MM.1S (cell line): ENCODE measurements at regions not wholly inside any gene's neighbourhood (a gene's known extent, or its start where the extent isn't known, plus 50 kb on each side); places are given as distances from the start of the nearest gene placed in this dataset.

Experiments
- DNase-seq: peaks from one replicate; pipeline ENCODE4 v3.0.0-alpha.2; 2015
- H2AFZ ChIP-seq: fragments of 300-600 bp; sonication (generic); 2 replicates; pipeline ENCODE4 v1.6.0; 2016; ENCODE audit warnings: antibody characterized with exemption, low read length
- H3F3A ChIP-seq: fragments of 300-600 bp; sonication (generic); 2 replicates; pipeline ENCODE4 v1.6.1; 2016; ENCODE audit warnings: mild to moderate bottlenecking, antibody characterized with exemption, low read length, moderate library complexity, mixed read lengths; ENCODE audit not compliant: insufficient read depth
- H3K27ac ChIP-seq: fragments of 300-600 bp; sonication (generic); 2 replicates; pipeline ENCODE4 v1.5.1; 2016; ENCODE audit warnings: mild to moderate bottlenecking, low read length
- H3K27me3 ChIP-seq: fragments of 300-600 bp; sonication (generic); replicated peaks from 2 replicates; pipeline ENCODE4 v1.6.0; 2016; ENCODE audit warnings: low read length; ENCODE audit not compliant: insufficient read depth
- H3K36me3 ChIP-seq: fragments of 300-600 bp; sonication (generic); replicated peaks from 2 replicates; pipeline ENCODE4 v1.6.1; 2016; ENCODE audit warnings: mild to moderate bottlenecking, low read length, mixed read lengths; ENCODE audit not compliant: insufficient read depth
- H3K4me1 ChIP-seq: fragments of 300-600 bp; sonication (generic); 2 replicates; pipeline ENCODE4 v1.6.1; 2016; ENCODE audit warnings: low read length, mixed read lengths
- H3K4me2 ChIP-seq: fragments of 300-600 bp; sonication (generic); 2 replicates; pipeline ENCODE4 v1.6.0; 2016; ENCODE audit warnings: low read depth, low read length
- H3K4me3 ChIP-seq: fragments of 300-600 bp; sonication (generic); 2 replicates; pipeline ENCODE4 v1.5.1; 2016; ENCODE audit warnings: low read length, mixed read lengths
- H3K79me2 ChIP-seq: fragments of 300-600 bp; sonication (generic); 2 replicates; pipeline ENCODE4 v1.6.1; 2016; ENCODE audit warnings: mixed run types, low read length, mixed read lengths
- H3K9ac ChIP-seq: fragments of 300-600 bp; sonication (generic); 2 replicates; pipeline ENCODE4 v1.6.1; 2016; ENCODE audit warnings: low read length, mixed read lengths
- H3K9me2 ChIP-seq: fragments of 300-600 bp; sonication (generic); replicated peaks from 2 replicates; pipeline ENCODE4 v1.6.1; 2016; ENCODE audit warnings: mild to moderate bottlenecking, low read length, mixed read lengths; ENCODE audit not compliant: insufficient read depth
- H3K9me3 ChIP-seq: fragments of 300-600 bp; sonication (generic); replicated peaks from 2 replicates; pipeline ENCODE4 v1.6.1; 2016; ENCODE audit warnings: mild to moderate bottlenecking, low read length, mixed read lengths; ENCODE audit not compliant: insufficient read depth
- H4K20me1 ChIP-seq: fragments of 300-600 bp; sonication (generic); 2 replicates; pipeline ENCODE4 v1.6.1; 2016; ENCODE audit warnings: mild to moderate bottlenecking, low read length, moderate library complexity, mixed read lengths; ENCODE audit not compliant: insufficient read depth
- CTCF ChIP-seq: fragments of 300-600 bp; sonication (generic); IDR thresholded peaks from 2 replicates; pipeline ENCODE4 v1.5.1; 2016; ENCODE audit warnings: antibody characterized with exemption, low read length, mixed read lengths
- EZH2 ChIP-seq: fragments of 300-600 bp; sonication (generic); optimal IDR thresholded peaks from 2 replicates; pipeline ENCODE3; 2017; ENCODE audit warnings: low read depth, mild to moderate bottlenecking, antibody characterized with exemption, low read length, mixed read lengths
- EZH2phosphoT487 ChIP-seq: fragments of 300-600 bp; sonication (generic); IDR thresholded peaks from 2 replicates; pipeline ENCODE4 v1.6.1; 2018; ENCODE audit warnings: antibody characterized with exemption, low read length

GRCh38 chr4:101458473-101458872 lies 111.1 kb upstream of the PPP3CA start:
- H2AFZ ChIP-seq, result no peak overlapping the region
- H4K20me1 ChIP-seq, result no peaks in the 10 kb centered on the region
- no peak for DNase-seq
- no peaks in the 10 kb centered on the region for H3F3A ChIP-seq
- no peaks in the 10 kb centered on the region for H3K79me2 ChIP-seq
- no peak overlapping the region for H3K4me2 ChIP-seq
- no peaks in the 10 kb centered on the region for H3K9me2 ChIP-seq
- H3K27me3 ChIP-seq, result no peaks in the 10 kb centered on the region
- no peak overlapping the region for H3K4me3 ChIP-seq
- H3K4me1 ChIP-seq, result no peaks in the 10 kb centered on the region
- no peak overlapping the region for H3K27ac ChIP-seq
- H3K9ac ChIP-seq, result no peak overlapping the region
- H3K9me3 ChIP-seq, result no peaks in the 10 kb centered on the region
- H3K36me3 ChIP-seq, result no peaks in the 10 kb centered on the region
- no peak for TF ChIP-seq EZH2
- no peak for TF ChIP-seq EZH2phosphoT487
- TF ChIP-seq CTCF, result no peak

GRCh38 chr4:101451086-101451485 lies 103.8 kb upstream of the PPP3CA start:
- H3K4me1 ChIP-seq, result no peaks in the 10 kb centered on the region
- TF ChIP-seq EZH2phosphoT487 (no peak), EZH2 (no peak), CTCF (no peak)
- DNase-seq, result no peak
- H3K36me3 ChIP-seq, result no peaks in the 10 kb centered on the region
- H3F3A ChIP-seq, result no peaks in the 10 kb centered on the region
- no peak overlapping the region for H3K4me3 ChIP-seq
- H2AFZ ChIP-seq, result no peak overlapping the region
- H3K9ac ChIP-seq, result no peak overlapping the region
- no peaks in the 10 kb centered on the region for H3K27me3 ChIP-seq
- no peaks in the 10 kb centered on the region for H3K9me2 ChIP-seq
- no peaks in the 10 kb centered on the region for H3K79me2 ChIP-seq
- no peaks in the 10 kb centered on the region for H3K9me3 ChIP-seq
- no peak overlapping the region for H3K27ac ChIP-seq
- no peaks in the 10 kb centered on the region for H4K20me1 ChIP-seq
- no peak overlapping the region for H3K4me2 ChIP-seq

- no peak for DNase-seq
- H3K4me1 ChIP-seq, result no peaks in the 10 kb centered on the region
- no peak overlapping the region for H3K4me3 ChIP-seq
- H3K27ac ChIP-seq, result no peak overlapping the region
- H4K20me1 ChIP-seq, result no peaks in the 10 kb centered on the region
- H3K9ac ChIP-seq, result no peak overlapping the region
- H3K9me3 ChIP-seq, result no peaks in the 10 kb centered on the region
- H3F3A ChIP-seq, result no peaks in the 10 kb centered on the region
- no peaks in the 10 kb centered on the region for H3K27me3 ChIP-seq
- no peaks in the 10 kb centered on the region for H3K79me2 ChIP-seq
- no peaks in the 10 kb centered on the region for H3K36me3 ChIP-seq
- no peak for TF ChIP-seq EZH2phosphoT487
- TF ChIP-seq CTCF, result no peak
- no peak for TF ChIP-seq EZH2
- no peak overlapping the region for H2AFZ ChIP-seq
- H3K9me2 ChIP-seq, result no peaks in the 10 kb centered on the region
- no peak overlapping the region for H3K4me2 ChIP-seq
These were observed 94.1 kb upstream of the PPP3CA start for GRCh38 chr4:101441446-101441845.

GRCh38 chr4:101439926-101440325 lies 92.6 kb upstream of the PPP3CA start:
- Histone ChIP-seq H3K36me3 (no peaks in the 10 kb centered on the region), H3K27me3 (no peaks in the 10 kb centered on the region), H3K9ac (no peak overlapping the region), H3K9me2 (no peaks in the 10 kb centered on the region), H4K20me1 (no peaks in the 10 kb centered on the region), H3K4me1 (no peaks in the 10 kb centered on the region), H3K4me3 (no peak overlapping the region), H3F3A (no peaks in the 10 kb centered on the region), H3K4me2 (no peak overlapping the region), H3K9me3 (no peaks in the 10 kb centered on the region), H3K79me2 (no peaks in the 10 kb centered on the region), H3K27ac (no peak overlapping the region), H2AFZ (no peak overlapping the region)
- no peak for DNase-seq
- TF ChIP-seq EZH2 (no peak), EZH2phosphoT487 (no peak), CTCF (no peak)
